Neuron (in vitro differentiated cells): ENCODE measurements at regions not wholly inside any gene's neighbourhood (a gene's known extent, or its start where the extent isn't known, plus 50 kb on each side); places are given as distances from the start of the nearest gene placed in this dataset.

ENCODE experiments used
- H2AFZ ChIP-seq: one replicate; pipeline ENCODE4 v1.6.1; 2013; ENCODE audit warnings: low read depth, mild to moderate bottlenecking, inconsistent platforms, low read length, moderate library complexity
- H3K27me3 ChIP-seq: one replicate; pipeline ENCODE4 v1.6.1; 2013; ENCODE audit warnings: low read length; ENCODE audit not compliant: insufficient read depth
- H3K36me3 ChIP-seq: one replicate; pipeline ENCODE4 v1.6.1; 2013; ENCODE audit warnings: low read length; ENCODE audit not compliant: insufficient read depth
- H3K4me1 ChIP-seq: one replicate; pipeline ENCODE4 v1.6.1; 2013; ENCODE audit warnings: low read length; ENCODE audit not compliant: insufficient read depth
- H3K4me3 ChIP-seq: 2 replicates; pipeline ENCODE4 v1.5.1; 2013; ENCODE audit warnings: mild to moderate bottlenecking, low read length, moderate library complexity
- H3K9me3 ChIP-seq: one replicate; pipeline ENCODE4 v1.6.1; 2013; ENCODE audit warnings: low read length

- Histone ChIP-seq H3K4me1 (no peaks in the 10 kb centered on the region), H3K9me3 (no peaks in the 10 kb centered on the region), H3K27me3 (no peaks in the 10 kb centered on the region), H3K4me3 (no peak overlapping the region), H3K36me3 (no peaks in the 10 kb centered on the region), H2AFZ (no peak overlapping the region)
These were observed 65.7 kb upstream of the SLC38A2 start for GRCh38 chr12:46438256-46438655.

GRCh38 chr12:46437469-46437868 is 64.9 kb upstream of the SLC38A2 start:
- Histone ChIP-seq H2AFZ (no peak overlapping the region), H3K9me3 (no peaks in the 10 kb centered on the region), H3K27me3 (no peaks in the 10 kb centered on the region), H3K4me1 (no peaks in the 10 kb centered on the region), H3K4me3 (no peak overlapping the region), H3K36me3 (no peaks in the 10 kb centered on the region)

- no peaks in the 10 kb centered on the region for H3K36me3 ChIP-seq
- H3K4me1 ChIP-seq = no peaks in the 10 kb centered on the region
- H3K9me3 ChIP-seq = no peaks in the 10 kb centered on the region
- no peak overlapping the region for H3K4me3 ChIP-seq
- no peak overlapping the region for H2AFZ ChIP-seq
- H3K27me3 ChIP-seq = no peaks in the 10 kb centered on the region
These were observed 64.2 kb upstream of the SLC38A2 start for GRCh38 chr12:46436747-46437146.

- no peaks in the 10 kb centered on the region for H3K36me3 ChIP-seq
- no peaks in the 10 kb centered on the region for H3K27me3 ChIP-seq
- H2AFZ ChIP-seq = no peak overlapping the region
- no peaks in the 10 kb centered on the region for H3K4me1 ChIP-seq
- no peak overlapping the region for H3K4me3 ChIP-seq
- H3K9me3 ChIP-seq = no peaks in the 10 kb centered on the region
These were observed 63.1 kb upstream of the SLC38A2 start for GRCh38 chr12:46435625-46436024.

- no peaks in the 10 kb centered on the region for H3K36me3 ChIP-seq
- no peaks in the 10 kb centered on the region for H3K27me3 ChIP-seq
- H2AFZ ChIP-seq = no peak overlapping the region
- peaks cover 5% of the 10 kb centered on the region for H3K4me1 ChIP-seq
- no peak overlapping the region for H3K4me3 ChIP-seq
- no peaks in the 10 kb centered on the region for H3K9me3 ChIP-seq
These were observed 62.5 kb upstream of the SLC38A2 start for GRCh38 chr12:46435029-46435428.

- Histone ChIP-seq H3K27me3 (no peaks in the 10 kb centered on the region), H3K36me3 (no peaks in the 10 kb centered on the region), H3K4me3 (no peak overlapping the region), H2AFZ (no peak overlapping the region), H3K9me3 (no peaks in the 10 kb centered on the region), H3K4me1 (peaks cover 5% of the 10 kb centered on the region)
These were observed 61.3 kb upstream of the SLC38A2 start for GRCh38 chr12:46433829-46434228.

- peaks cover 5% of the 10 kb centered on the region for H3K4me1 ChIP-seq
- H3K9me3 ChIP-seq = no peaks in the 10 kb centered on the region
- no peaks in the 10 kb centered on the region for H3K27me3 ChIP-seq
- H2AFZ ChIP-seq = no peak overlapping the region
- H3K4me3 ChIP-seq = no peak overlapping the region
- no peaks in the 10 kb centered on the region for H3K36me3 ChIP-seq
These were observed 59.8 kb upstream of the SLC38A2 start for GRCh38 chr12:46432325-46432724.

- H3K4me1 ChIP-seq = peaks cover 5% of the 10 kb centered on the region
- H3K4me3 ChIP-seq = no peak overlapping the region
- H3K9me3 ChIP-seq = no peaks in the 10 kb centered on the region
- H3K27me3 ChIP-seq = no peaks in the 10 kb centered on the region
- H2AFZ ChIP-seq = no peak overlapping the region
- no peaks in the 10 kb centered on the region for H3K36me3 ChIP-seq
These were observed 57.9 kb upstream of the SLC38A2 start for GRCh38 chr12:46430340-46430948.
